GM21423 (cell line): ENCODE measurements at regions not wholly inside any gene's neighbourhood (a gene's known extent, or its start where the extent isn't known, plus 50 kb on each side); places are given as distances from the start of the nearest gene placed in this dataset.

Source experiments
- ATAC-seq: cut with Tn5 transposase; IDR thresholded peaks from one replicate; pipeline ENCODE4 v1.9.1; 2021; ENCODE audit warnings: mild to moderate bottlenecking, moderate library complexity; ENCODE audit not compliant: unreplicated experiment

GRCh38 chr5:124444147-124444775 is 302.2 kb downstream of the ZNF608 start:
- ATAC-seq: peak; percentile 100

- ATAC-seq: no peak
Measured at GRCh38 chr5:124440471-124440870, 306.0 kb downstream of the ZNF608 start.

GRCh38 chr5:124439609-124440008 is 306.8 kb downstream of the ZNF608 start:
- no peak for ATAC-seq

DNA sequence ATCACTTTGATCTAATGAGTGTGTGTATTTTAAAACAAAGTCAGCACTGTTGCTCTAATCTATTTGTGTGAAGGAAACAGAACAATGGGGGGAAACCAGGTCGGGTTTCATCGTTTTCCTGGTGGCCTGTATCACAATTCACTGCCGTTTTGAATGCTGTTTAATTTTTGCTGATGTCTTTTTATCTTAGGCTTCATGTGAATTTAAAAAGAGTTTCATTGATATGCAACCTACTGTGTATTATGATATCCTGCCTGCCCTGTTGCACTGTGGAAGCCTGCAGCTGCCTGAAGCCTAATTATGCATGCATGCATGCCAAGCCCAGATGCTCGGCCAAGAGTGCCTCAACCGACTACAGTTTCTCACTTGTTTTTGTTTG is 307.5 kb downstream of the ZNF608 start:
- ATAC-seq: no peak

- no peak for ATAC-seq
Measured at GRCh38 chr5:124438026-124438902, 308.2 kb downstream of the ZNF608 start.

DNA sequence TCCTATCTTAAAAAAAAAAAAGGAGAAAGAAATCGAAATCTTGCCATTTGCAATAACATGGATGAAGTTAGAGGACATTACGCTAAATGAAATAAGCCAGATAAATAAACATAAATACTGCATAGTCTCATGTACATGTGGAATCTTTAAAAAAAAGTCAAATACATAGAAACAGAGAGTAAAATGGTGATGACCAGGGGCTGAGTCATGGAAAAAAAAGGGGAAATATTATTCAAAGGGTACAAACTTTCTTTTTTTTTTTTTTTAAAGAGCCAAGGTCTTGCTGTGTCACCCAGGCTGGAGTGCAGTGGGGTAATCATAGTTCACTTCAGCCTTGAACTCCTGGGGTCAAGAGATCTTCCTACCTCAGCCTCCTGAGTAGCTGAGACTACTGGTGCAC is 310.1 kb downstream of the ZNF608 start:
- no peak for ATAC-seq

GRCh38 chr5:124433170-124433569 is 313.3 kb downstream of the ZNF608 start:
- no peak for ATAC-seq

- ATAC-seq: no peak
Measured at GRCh38 chr5:124421584-124421983, 324.9 kb downstream of the ZNF608 start.

DNA sequence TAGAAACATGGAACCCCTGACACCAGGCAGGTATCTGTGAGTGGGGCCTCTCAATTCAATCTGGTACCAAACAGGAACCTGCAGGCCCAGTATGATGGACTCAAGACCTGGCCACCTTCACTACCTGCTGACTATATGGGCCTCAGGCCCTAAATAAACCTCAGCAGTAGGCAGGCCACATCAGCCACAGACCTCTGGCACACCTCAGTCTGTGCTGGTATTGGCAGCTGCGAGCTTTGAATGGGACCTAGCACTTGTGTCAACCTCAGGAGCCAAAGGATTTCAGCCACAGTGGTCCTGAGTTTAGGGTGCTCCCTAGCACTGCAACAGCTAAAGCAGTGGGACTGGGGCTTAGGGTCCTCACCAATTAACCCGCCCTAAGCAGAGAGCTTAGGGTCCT is 325.5 kb downstream of the ZNF608 start:
- ATAC-seq: no peak

DNA sequence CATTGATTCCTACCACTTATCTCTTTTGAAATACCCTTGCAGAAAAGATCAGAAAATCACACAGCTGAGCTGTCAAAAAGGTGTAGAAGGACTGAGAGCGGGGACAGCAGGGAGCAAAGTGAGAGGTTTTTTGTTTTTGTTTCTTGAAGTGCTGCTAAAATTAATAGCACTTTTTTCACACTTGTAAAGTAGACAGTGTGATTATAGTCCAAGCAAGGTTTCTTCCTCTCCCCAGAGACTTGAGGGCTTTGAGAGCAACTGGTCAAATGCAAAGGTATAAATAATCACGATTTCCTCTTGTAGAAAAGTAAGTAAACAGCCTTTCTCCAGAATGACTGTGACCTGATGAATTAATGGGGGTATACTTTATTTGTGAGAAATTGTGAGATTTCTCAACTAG is 326.9 kb downstream of the ZNF608 start:
- ATAC-seq: no peak

GRCh38 chr5:124418390-124418789 is 328.0 kb downstream of the ZNF608 start:
- no peak for ATAC-seq

DNA sequence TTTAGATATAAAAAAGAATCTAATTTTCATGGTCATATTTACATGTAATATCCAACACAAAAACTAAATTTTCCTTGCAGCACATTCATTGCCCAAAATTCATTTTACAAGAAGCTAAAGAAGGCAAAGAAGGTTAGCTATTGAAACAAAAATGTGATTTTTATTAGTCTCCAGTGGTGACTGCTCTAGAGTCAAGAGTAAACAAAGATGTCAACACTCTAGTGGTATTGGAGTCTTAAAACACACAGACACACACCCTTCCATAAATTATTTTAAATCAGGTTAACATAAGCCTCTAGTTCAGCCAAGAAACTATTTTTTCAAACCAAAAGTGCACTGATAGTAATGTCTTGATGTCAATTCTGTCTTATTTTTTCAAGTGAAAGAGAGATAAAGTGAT is 329.2 kb downstream of the ZNF608 start:
- no peak for ATAC-seq

DNA sequence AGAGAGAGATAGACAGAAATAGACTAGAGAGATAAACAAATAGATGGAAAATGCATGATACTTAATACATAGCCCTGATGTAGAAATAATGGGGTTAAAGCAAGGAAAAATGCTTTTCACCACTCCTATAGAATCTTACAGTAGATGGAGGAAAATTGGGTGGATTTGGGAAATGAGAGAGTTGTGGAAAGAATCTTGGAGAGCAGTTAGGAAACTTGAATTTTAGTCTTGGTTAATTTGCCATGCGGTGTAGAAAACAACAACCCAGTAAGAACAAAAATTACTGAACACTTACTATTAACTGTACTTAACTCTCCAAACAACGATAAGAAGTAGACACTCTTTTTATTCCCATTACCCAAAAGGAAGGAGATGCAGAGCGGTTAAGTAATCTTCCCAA is 329.8 kb downstream of the ZNF608 start:
- ATAC-seq: no peak

- ATAC-seq: no peak
Measured at GRCh38 chr5:124414973-124415372, 331.5 kb downstream of the ZNF608 start.

DNA sequence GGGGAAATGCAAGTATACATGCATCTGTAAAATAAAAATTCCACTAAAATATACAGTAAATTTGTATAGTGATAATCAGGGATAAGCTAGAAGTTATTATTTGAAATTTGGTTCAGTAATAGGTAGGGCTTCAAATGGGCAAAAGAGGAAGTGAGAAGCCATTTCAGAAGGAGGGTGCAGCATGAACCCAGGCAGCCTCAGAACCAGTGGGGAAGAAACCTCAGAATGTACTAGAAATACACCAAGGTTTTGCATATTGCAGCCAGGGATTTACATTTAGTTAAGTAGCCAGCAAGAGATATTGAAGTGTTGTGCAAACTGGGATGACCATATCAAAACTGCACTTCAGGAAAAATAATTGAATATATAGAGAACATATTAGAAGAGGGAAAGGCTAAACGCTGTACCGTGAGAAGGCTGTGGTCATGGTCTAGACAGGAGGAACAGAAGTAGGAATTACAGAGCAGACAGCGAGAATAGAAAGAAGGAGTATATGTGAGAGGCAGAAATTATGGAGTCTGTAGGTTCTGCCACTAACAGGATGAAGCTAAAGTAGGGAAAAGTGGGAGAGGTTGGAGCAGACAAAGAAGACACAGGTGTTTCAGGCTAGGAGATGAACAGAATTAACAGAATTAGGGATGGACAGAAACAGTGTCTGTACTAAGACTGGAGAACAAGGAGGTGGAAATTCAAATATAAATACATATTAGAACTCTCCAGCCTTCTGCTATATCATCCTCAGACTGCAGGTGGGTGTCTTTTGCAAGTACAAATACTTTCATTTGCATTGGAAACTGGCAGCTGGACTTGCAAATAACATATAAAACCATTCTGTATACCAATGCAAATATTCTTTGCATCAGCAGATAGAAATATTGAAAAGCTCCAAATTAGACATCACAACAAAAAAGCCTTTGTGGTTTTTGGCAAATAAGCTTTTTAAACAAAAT is 335.6 kb downstream of the ZNF608 start:
- ATAC-seq: peak; percentile 88

GRCh38 chr5:124408738-124409453 is 337.5 kb downstream of the ZNF608 start:
- ATAC-seq: no peak

DNA sequence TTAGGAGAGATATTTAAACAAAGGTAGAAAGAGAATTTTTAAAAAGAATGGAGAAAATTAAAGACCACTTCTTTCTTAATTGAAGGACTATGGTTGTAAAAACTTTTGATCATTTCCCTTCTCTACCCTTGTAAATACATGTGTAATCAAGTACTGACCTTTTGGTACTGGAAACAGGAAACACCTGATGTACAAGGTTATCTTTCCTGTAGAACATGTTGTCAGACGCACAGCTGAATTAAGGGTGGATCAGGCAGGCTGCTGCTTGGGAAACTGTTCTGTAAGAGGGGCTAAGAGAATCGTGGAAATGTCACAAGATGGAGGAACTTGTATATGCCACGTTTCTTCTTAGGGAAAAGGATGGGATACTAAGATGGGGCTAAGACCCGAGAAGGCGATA is 341.6 kb downstream of the ZNF608 start:
- no peak for ATAC-seq

DNA sequence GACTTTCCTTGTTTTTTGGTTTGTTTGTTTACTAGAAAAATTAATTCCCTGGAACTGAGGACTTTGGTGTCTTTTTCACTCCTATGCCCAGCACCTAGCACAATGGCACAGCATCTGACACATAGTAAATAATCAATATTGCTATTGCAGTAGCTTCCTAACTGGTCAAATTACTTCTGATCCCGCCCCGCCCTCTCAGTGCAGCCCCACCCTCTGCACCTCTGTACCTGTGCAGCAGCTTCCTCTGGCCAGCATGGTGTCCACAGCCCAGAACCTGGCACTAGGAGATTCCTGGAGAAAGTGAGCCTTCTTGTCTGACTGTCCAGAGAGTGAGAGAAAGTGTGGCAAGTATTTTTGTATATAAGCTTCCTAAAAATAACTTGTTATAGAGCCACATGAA is 343.2 kb downstream of the ZNF608 start:
- ATAC-seq: no peak

- ATAC-seq: no peak
Measured at GRCh38 chr5:124402144-124402581, 344.3 kb downstream of the ZNF608 start.

DNA sequence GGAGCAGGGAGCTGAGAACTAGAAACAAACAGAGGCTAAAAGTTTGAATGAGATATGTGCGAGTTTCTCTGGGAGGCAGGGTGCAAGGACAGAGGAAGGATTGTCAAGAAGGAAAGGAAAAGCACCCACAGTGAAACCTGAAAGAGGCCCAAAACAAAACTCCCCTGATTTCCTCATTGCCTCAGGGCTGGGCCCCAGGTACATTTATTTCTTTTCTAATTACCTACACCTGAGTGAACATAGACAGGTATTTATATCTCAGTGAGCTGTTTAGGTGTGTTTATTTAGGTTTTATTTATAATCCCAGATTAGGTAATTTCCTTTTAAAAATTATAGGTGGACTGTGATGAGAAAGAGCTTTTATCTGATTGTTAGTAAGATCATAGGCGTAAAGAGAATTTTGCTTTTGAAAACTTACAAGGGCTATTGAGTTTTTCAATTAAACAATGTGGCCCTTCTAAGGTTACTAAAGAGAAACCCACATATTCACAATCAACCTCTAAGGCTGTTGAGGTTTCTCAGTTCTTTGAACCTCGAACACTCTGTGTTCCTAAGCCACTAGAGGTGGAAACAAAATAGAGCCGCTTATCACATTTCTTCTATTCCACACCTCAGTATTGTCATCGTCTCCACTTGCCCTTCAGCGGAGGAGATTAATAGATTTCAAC is 344.8 kb downstream of the ZNF608 start:
- no peak for ATAC-seq
